ENCODE measurements at regions not wholly inside any gene's neighbourhood (a gene's known extent, or its start where the extent isn't known, plus 50 kb on each side); places are given as distances from the start of the nearest gene placed in this dataset.
"Not testable (repeated sequence)": the region's sequence is repeated elsewhere in the genome, so short reads cannot be mapped to it uniquely, and the experiment has no call there.

DNA sequence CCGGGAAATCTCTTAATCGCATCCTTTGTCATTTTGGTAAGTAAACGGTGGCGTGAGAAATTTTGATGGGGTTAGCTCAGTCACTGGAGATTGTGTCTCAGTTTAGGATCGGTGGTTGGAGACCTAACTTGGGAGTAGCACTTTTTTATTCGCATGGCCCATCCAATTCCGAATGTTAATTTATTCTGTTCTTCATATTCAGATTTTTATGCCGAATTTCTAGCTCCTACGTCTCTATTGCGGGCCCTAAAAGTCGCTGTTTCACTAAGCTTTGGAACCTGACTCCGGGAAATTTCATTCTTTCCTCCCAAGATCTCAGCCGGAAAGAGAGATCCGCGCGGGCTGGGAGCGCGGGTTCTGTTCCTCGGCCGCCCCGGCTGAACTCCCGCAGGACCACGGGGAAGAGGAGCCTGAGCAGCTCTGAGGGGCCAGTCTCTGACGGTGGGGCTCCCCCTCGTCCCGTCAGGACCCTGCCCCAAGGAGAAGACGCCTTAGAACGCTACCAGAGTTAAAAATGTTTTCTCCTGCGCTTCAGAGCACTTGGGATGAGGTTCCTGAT lies 279.7 kb downstream of the FAM72C start:
- no peak for DNase-seq

DNA sequence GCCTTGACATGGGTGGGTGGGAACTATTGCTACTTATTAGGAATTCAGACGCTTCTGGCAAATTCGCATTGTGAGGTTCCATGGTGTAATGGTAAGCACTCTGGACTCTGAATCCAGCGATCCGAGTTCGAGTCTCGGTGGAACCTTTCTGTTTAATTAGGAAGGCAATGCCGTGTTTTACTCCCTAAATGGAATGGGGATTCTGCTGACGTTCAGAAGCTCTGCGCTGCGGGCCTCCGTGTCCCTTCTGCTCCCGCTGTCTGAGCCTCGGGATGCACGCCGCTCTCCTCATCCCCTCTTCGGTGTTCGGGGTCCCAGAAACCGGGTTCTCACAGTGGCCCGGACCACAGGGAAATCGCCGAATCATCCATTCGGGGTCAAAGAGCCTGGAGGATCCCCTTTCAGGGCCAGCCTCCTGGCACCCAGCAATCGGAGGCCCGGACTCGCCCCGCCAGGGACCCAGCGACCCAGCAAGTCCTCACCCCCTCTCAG lies 280.3 kb downstream of the FAM72C start:
- DNase-seq: no peak

DNA sequence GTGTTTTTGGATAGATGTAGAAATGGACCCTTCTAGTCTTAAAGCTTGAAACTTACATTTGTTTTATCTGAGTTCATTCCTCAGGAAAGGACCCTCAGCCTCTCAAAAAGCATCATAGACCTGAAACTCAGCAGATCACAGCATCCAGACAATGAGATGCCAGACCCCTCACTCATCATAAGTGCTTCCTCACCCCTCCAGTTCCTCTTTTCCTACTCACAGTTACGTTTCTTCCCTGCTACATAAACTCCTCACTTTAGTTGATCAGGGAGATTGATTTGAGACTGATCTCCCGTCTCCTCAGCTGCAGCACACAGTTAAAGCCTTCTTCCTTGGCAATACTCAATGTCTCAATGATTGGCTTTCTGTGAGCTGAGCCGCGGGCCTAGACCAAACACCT lies 282.0 kb downstream of the FAM72C start:
- no peak for DNase-seq

DNA sequence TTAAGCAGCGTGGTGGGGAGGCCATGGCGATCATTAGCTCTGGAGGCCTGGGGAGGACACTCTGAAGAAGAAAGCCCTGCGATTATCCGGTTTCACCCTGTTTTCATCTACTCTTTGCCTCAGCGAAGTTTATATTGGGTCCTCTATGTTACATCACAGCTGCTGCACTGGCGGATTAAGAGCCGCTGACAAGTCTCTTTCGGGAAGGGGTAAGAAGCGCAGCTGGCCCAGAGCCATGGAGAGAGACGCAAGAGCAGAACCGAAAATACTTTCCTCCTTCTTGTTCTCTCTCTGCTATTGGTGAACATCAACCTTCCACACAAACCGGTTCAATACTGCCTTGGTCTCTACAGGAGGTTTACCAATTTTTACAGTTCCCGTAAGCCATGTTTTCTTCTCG lies 291.5 kb downstream of the FAM72C start:
- DNase-seq: no peak

DNA sequence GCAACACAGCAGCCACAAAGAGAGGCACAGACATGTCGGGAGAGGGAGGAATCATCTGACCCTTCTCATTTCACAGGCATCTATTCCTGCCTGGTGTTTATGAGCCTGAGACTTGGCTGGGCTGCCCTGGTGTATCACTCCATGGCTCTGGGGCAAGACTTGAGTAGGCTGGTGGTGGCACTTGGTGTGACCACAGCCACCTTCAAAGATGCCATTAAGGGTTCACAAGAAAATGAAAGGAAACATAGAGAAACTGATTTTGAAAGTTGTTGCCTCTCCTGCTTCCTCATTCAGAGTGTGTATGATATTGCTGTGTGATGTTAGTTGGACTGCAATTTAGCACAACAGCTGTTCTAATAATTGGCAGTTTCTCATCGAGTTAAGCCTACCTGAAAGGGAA lies 298.8 kb downstream of the FAM72C start:
- no peak for DNase-seq

DNA sequence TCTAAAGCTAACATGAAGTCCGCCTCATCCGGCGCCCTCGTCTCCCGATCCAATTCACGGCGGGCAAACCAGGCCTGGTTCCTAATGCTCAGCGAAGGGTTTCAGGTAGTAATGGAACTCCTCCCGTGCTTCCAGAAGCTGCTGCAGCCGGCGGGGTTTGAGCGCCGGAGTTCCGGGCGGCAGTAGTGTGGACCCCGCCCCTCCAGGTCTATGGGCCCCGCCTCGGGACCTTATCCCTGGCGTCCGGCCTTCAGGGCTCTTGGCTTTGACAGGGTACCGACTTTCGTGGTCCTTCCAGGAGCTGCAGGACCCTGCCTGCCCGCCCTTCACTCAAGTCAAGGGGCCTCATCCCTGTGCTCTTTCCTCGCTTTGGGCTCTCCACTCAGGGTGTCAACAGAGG lies 304.1 kb downstream of the FAM72C start:
- DNase-seq: no peak

DNA sequence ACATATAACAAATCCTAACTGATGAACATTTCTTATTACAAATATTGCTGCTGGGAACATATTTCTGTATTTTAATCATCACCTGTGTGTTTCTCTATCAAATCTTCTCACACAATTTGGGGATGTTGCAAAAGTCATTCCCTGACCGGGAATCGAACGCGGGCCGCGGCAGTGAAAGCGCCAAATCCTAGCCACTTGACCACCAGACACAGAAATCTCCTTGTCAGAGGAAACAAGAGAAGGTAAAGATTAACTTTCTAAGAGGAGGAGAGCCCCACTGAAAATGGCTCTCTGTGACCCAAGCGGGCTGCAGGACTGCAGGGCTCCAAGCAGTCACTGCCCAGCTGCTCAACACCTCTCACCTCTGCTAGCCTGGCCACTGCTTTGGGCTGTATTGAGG lies 304.9 kb downstream of the FAM72C start:
- no peak for DNase-seq

DNA sequence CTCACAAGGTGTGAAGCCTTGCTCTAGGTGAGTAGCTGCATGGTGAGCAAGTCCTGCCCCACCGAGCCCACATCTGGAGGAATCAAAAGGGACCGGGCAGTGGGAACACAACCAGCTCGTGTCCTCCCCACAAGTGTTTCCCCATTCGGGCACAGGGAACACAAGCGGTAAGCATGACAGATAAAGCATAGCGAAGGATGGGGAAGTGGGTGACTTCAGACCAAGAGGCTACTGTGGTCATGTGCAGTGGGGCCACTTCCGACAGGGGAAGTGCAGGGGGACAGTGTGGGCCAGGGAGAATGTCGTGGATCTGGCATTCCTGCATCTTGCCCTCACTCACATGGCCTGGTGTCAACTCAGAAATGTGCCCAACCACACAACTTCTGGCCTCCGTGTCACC lies 306.2 kb downstream of the FAM72C start:
- DNase-seq: no peak

DNA sequence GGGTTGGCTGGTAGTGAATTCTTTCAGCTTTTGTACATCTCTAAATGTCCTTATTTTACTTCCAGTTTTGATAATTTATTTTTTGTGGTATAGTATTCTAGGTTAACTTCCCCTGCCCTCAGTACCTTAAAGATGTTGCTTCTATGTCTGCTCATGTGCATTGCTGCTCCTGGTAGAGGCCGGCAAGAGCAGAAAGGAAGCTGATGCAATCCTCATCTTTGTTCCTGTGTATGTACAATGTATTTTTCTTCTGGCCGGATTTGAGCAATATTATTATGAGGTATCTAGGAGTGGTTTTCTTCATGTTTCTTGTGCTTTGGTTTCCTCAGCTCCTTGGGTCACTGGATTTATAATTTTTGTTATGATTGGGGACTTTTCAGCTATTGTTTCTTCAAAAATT lies 308.7 kb downstream of the FAM72C start:
- DNase-seq: not testable (repeated sequence)

DNA sequence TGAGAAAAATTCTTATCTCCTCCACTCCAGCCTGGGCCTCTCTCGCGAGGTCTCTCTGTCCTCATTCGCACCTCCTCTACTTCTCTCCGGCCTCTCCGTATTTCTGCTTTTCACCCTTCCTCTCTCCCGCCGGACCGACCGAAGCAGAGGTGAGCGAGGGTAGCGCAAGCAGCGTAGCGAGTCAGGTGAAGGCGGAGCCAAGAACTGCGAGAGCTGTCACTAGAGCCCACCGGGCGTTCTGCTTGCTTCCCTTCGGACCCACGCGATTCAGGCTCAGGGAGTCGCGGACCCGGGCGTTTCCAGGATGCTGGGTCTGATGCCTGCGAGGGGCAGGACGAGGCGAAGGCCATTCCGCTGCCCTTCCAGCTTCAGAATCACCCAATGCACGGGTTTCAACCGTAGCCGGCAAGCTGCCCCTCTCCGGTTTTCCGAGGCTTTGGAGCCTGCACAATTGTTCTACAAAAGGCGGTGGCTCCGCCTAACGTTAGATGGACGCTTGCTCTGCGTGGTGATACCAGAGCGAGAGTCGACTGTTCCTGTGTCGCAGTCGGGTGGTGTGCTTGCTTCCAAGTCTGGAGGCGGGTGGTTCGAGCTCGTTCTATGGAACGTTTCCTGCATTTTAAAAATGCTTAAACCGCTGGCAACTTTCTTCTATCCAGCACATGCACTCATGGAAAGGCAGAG lies 310.2 kb downstream of the FAM72C start:
- DNase-seq: no peak

DNA sequence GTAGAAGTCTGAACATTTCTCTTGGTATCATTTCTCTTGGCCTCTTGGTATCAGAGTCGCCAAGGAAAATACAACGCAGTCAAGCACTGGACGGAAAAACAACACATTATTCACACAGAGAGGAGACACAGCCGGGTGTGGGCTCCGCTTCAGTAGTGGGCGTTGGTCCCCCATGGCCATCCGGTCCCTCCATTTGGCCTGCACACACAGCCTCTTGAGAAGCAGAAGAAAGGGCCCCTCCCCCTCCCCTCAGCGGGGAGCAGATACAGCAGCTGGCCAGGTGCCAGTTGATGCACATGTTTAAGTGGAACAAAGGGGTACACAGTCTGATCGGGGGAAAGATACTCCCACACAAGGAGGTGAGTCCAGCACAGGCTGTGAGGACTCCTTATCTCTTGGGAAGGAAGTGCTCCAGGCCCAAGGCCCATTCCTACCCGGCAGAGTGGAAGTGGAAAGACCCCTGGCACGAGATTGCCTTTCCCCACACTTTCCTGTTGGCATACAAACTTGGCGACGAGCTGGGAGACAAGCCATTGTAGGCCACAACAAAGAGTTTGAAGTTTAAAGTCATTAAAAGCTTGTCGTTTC lies 311.3 kb downstream of the FAM72C start:
- no peak for DNase-seq

DNA sequence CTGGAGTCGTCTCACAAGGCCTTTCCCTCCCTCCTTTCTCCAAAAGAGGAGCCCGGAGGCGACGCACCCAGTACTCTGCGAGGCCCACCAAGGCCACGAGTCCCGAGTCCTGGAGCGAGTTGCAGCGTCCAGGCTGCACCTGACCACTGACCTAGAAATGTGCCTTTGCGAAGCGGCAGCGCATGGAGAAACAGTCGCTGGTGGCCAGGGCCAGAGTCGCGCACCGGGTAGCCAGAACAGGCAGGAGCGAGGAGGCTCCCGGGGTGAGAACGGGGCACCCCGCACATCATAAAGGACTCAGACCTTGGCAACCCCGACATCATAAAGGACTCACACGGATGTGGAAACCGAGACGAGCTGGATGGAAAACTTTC lies 318.4 kb downstream of the FAM72C start:
- no peak for DNase-seq

DNA sequence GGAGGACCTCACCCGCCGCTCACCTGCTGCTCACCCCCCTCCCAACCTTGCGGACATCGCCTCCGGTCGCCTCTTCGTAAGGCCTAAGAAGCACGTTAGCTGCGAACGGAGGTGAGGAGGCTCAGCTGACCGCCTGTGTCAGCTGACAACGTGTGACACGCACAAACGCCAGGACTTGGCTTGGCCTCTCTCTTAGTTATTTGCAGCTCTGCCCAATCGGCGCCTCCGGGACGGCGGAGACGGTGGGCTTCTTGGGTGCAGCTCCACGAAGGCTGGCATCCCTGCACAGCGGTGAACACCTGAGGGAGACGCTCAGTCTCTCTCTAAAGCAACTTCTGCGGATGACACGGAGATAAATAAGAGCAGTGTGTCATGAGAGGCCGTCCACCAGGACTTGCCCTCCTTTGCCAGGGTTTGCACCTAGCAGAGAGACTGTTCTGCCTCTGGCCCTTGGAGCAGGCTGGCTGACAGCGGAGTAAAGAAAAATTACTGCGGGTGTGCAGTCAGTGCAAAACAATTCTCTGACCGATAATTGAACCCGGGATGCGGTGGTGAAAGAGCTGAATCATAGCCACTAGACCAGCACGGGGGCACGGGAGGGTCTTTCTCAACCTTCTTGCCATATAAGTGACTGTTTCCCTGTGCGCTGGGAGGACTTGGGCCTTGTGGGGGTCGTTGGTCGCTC lies 318.9 kb downstream of the FAM72C start:
- DNase-seq: no peak

DNA sequence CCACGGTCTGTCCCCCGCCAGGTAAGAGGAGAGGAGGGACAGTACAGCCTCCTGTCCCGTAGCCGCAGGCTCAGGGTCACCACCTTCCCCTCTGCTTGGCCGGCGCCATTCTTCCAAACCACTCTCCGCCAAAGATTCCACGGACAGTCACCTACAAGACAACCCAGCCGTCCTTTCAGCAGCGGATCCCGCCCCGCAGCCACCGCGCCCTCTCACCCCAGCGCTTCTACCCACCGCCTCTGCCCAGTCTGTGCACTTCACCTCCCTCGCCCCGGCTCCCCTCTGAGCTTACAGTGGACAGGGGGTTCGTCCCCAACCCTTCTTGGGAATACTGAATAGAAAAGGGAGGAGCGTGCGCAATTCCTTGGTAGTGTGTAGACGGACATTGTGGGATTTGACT lies 319.6 kb downstream of the FAM72C start:
- DNase-seq: no peak

DNA sequence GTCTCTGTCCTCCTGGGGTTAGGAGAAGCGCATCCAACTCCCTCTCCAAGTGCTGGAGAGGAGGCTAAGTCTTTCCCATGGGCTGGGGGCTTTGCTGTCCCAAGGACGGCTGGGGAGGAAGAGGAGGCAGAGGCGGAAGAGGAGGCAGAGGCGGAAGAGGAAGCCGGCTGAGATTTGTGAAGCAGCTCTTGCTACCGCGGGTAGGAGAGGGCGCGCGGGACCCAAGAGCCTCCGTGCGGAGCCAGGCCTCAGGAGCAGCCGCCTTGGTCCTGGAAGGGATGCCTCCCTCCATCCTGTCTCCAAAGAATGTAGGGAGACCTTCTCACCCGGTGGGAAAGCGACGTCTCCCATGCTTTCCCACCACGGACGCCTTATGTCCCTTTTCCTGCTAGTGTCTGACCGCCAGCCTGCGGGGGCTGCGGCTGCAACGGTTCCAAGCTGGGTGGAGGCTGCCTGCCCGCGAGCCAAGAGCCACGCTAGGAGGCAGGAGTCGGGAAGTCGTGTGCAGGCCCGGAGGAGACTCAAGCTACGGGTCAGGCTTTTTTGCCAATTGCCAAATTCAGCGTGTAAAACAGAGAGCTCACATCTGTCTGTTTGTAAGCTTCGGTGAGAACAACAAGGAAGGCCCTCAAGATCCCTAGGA lies 320.3 kb downstream of the FAM72C start:
- DNase-seq: no peak

DNA sequence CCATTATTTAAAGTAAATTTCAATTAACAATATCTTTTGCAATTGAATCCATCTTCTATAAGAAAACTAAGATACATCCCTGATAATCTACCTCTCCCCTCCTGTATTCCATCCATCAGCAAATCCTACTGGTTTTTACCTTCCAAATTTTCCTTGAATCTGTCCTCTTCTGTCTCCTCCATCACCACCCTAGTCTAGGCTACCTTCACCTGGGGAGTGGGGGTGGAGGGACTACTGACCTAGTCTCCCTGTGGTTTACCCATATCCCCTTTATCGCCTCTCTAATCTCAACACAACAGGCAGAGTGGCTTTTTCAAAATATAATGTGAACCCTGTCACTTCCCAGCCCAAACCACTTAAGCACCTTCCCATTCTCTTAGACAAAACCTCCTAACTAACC lies 327.8 kb downstream of the FAM72C start:
- DNase-seq: not testable (repeated sequence)

DNA sequence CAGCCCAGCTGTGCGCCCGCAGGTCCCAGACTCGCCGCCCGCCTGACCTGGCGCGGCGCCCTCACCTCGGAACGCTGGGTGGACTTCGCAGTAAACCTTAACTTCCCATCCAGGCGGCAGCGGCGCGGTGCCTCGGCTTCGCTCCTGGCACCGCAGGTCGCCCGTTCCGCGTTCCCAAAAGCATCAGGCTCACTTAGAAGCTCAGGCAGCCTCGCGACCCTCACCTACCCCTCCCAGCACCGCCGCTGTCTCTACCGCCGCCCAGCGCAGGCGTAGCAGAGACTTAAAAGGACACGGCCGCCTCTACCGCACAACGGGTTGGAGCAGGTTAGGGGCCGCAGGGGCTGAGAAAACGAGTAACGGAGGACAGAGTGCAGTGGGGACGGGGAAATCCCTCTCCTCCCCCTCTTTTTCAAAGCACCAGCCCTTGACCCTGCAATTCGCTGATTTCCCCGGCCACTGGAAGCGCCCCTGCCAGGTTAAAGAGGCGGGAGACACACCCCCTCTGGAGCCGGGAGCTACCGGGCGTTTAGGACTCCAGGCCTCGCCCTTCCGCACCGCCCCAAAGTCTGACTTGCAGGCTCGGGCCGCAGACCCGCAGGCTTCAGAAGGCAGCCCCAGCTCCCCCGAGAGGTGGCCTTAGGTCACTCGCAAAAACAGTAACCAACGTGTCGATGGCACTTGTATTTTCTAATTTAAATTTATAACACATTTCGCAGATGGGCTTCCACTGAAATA lies 328.5 kb downstream of the FAM72C start:
- no peak for DNase-seq

DNA sequence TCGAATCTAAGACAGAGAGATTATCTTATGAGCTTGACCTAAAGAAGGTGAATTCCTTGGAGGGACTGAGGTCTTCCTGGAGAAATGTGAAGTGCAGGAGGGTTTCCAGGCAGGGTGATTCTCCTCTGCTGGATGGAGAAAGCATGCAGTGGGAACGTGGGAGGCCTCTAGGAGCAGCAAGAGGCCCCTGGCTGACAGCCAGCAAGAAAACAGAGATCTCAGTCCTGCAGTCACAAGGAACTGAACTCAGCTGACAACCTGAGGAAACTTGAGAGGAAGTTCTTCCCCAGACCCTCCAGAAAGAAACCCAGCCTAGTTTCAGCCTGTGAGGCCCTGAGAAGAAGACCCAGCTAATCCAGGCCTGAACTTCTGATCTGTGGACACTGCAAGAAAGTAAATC lies 345.9 kb downstream of the FAM72C start:
- DNase-seq: no peak

DNA sequence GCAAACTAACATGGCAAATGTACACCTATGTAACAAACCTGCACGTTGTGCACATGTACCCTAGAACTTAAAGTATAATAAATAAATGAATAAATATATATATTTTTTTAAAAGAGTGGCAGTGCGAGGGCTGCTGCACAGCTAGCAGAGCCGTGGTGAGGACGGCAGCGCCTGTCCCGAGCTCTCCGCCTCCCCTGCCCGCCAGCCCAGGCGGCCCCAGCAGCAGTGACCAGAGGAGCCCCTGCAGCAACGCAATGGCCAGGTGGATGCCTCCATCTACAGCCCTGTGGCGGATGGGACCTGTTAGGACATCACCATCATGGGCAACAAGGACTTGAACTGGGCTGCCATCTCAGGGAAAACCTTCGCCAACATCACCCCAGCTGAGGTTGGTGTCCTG lies 351.9 kb downstream of the FAM72C start:
- DNase-seq: no peak

DNA sequence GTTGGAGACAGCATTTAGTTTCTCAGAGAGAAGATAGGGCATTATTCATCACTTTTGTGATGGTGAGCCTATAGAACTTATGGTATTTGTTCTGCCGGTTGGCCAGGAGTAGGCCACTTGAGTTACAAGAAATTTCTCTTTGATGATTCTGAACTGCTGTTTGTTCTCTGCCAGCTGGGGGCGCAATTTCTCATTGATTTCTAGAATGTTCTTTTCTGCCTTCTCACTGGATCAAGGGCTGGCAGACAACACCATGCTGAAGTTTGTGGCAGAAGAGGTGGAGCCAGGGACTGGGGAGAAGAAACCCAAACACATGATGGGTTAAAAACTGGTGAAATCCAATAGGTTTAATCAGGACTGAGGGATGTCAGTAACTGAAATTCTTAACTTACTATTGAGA lies 360.6 kb downstream of the FAM72C start:
- DNase-seq: no peak

DNA sequence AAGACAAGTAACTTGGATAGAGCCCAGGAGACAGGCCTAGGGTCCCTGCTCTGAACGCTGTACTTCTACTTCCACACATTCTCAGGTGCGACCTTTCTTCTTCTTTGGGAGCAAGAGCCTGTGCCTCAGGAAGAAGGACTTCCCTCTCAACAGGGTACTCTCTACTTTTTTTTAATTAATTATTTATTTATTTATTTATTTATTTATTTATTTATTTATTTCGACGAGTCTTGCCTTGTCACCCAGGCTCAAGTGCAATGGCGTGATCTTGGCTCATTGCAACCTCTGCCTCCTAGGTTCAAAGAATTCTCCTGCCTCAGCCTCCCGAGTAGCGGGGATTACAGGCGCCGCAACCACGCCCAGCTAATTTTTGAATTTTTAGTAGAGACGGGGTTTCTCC lies 361.6 kb downstream of the FAM72C start:
- no peak for DNase-seq

DNA sequence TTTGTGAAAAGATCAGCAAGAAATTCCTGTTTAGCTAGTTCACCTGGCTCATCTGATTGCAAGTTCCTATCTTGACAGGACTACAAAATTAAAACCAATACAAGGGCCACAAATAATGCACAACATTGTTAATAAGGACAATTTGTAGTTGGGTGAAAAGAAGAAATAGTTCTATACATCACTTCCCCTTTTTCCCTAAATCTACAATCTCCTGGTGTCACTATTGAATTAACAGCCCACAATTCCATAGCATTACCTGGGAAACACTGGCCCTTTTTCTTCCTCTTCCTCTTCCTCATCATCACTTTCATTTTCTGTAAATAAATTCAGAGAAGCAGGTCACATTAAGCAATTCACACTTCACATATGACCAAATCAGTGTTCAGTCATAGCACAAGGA lies 366.9 kb downstream of the FAM72C start:
- no peak for DNase-seq

DNA sequence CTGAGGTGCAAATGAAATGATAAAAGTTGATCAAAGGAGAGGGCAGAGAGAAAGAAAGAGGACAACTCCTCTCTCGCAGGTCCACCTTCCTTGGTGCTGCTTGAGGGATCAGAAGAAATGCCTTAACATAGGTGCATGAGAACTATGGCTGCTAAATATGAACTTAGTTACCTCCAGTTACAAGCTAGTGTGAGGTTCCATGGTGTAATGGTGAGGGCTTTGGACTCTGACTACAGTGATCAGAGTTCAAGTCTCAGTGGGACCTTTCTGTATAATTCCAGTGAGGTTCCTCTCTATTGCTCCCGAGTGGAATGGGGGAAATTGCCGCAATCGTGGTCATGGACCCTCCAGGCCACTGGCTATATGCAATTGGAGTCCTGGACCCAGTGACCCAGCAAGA lies 387.3 kb downstream of the FAM72C start:
- no peak for DNase-seq
